Peyer's patch (tissue), 4 donors: ENCODE measurements at regions not wholly inside any gene's neighbourhood (a gene's known extent, or its start where the extent isn't known, plus 50 kb on each side); places are given as distances from the start of the nearest gene placed in this dataset.

Experiments
- CTCF ChIP-seq, 6 experiments: fragments of 450-650 bp in 4 of 6; fragments of 200-600 bp in 2 of 6; sonication (generic) in 1 of 6; IDR thresholded peaks; one replicate each; pipeline ENCODE4 v1.5.1; 2017 to 2019; ENCODE audit warnings: antibody characterized with exemption in 6 of 6, mild to moderate bottlenecking in 3 of 6, moderate library complexity in 1 of 6
- POLR2A ChIP-seq, 2 donors: fragments of 450-650 bp; IDR thresholded peaks; one replicate each; pipeline ENCODE4 v1.5.1; 2017; ENCODE audit warnings: antibody characterized with exemption in 2 of 2, mild to moderate bottlenecking in 2 of 2, moderate library complexity in 2 of 2

- TF ChIP-seq CTCF (IDR thresholded peaks at IDR 0.05) (no peak), POLR2A (IDR thresholded peaks at IDR 0.05) (no peak)
Observed at GRCh38 chr19:28542394-28543243, 670.3 kb downstream of the UQCRFS1 start.
